Activated CD4-positive, alpha-beta T cell treated with anti-CD3 and anti-CD28 coated beads, Interleukin-2, amount 10 ng/mL, durations not matched to agents 7 days and 5 days (primary cell): ENCODE measurements at regions not wholly inside any gene's neighbourhood (a gene's known extent, or its start where the extent isn't known, plus 50 kb on each side); places are given as distances from the start of the nearest gene placed in this dataset.

Experiments
- CTCF ChIA-PET: fragments of 350-600 bp; sonication (Branson Sonifier 250); formaldehyde crosslinking; loops from one replicate; lab custom pipeline; 2021; ENCODE audit warnings: antibody characterized with exemption; lab: Charles Lee
- POLR2A ChIA-PET: fragments of 350-600 bp; sonication (Branson Sonifier 250); formaldehyde crosslinking; loops from one replicate; lab custom pipeline; 2021; ENCODE audit warnings: antibody characterized with exemption; lab: Charles Lee
- DNase-seq: peaks from one replicate; pipeline ENCODE4 v3.0.0-alpha.2; 2020
- H3K27ac Mint-ChIP-seq: one replicate; pipeline ENCODE4 v1.8.0; 2021; ENCODE audit warnings: mild to moderate bottlenecking, moderate library complexity, mixed read lengths
- H3K27me3 Mint-ChIP-seq: one replicate; pipeline ENCODE4 v1.8.0; 2021; ENCODE audit warnings: mixed read lengths
- H3K36me3 Mint-ChIP-seq: one replicate; pipeline ENCODE4 v1.8.0; 2021; ENCODE audit warnings: low read depth, mixed read lengths
- H3K4me1 Mint-ChIP-seq: one replicate; pipeline ENCODE4 v1.8.0; 2021; ENCODE audit warnings: mixed read lengths
- H3K4me3 Mint-ChIP-seq: one replicate; pipeline ENCODE4 v1.8.0; 2021; ENCODE audit warnings: mild to moderate bottlenecking, moderate library complexity, mixed read lengths
- H3K9me3 Mint-ChIP-seq: one replicate; pipeline ENCODE4 v1.8.0; 2021; ENCODE audit warnings: mixed read lengths

DNA sequence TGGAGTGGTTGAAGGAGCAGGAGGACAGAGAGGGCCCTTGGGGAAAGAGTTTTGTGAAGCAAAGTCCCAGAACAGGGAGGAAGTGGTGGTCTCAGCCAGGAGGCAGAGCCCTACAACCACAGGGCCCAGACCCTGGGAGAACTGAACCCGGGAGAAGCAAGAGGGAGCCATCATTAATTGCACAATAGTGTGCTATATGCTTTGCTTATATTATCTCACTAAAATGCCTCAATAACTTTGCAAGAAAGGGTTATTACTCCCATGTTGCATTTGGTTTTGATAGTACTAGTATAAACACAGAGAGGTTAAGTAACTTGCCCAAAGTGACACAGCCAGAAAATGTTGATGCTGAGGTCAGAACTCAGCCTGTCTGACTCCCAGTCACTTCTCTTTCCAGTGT is 124.3 kb downstream of the FOXD2 start:
- ChIA-PET POLR2A (no interaction called here), CTCF (no interaction called here)
- Mint-ChIP-seq H3K4me1 (peaks cover 7% of the 10 kb centered on the region), H3K9me3 (no peaks in the 10 kb centered on the region), H3K36me3 (no peaks in the 10 kb centered on the region), H3K27ac (no peak overlapping the region), H3K4me3 (no peak overlapping the region), H3K27me3 (peaks cover 21% of the 10 kb centered on the region)
- no peak for DNase-seq

DNA sequence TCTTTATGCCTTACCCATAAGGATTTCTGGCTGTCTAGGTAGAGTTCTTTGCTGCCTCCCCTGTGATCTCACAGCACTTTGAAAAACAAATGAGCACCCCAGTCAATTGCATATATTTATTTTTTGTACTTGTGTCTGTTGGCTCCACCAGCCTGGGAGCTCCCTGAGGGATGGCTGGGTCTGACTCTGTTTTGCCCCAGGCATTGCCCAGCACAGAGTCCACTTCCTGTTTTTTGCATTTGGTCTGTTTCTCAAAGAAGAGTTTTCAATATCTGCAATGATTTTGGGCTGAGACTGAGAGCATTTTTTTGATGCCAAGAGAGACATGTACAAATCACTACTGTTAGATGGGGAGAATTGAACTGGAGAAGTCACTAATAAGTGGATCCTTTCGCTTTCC is 125.0 kb downstream of the FOXD2 start:
- POLR2A ChIA-PET: no interaction called here
- CTCF ChIA-PET: no interaction called here

DNA sequence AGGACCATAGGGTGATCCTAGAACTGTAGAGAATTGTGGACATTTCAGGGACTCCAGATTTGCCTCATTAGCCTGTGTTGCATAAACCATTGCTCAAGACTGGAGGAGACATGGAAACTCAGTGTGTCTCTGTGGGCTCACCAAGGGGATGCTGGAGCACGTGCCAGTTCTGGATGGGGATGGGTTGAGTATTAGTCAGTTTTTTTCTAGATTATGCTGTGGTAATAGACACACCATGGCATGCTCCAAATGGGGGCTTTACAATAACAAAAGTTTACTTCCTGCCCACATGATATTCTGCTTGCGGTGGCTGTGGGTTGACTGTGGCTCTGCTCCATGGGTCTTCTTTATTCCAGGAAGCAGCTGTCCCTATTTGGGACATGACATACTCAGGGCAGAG is 125.4 kb downstream of the FOXD2 start:
- CTCF ChIA-PET: interaction anchor here (1.3 kb wide), 1 partner anchor 10 kb away, joined by 4 read pairs; no protein-coding TSS in a partner anchor
- Mint-ChIP-seq H3K36me3 (no peaks in the 10 kb centered on the region), H3K27ac (no peak overlapping the region), H3K4me1 (peaks cover 7% of the 10 kb centered on the region), H3K27me3 (peaks cover 22% of the 10 kb centered on the region), H3K4me3 (no peak overlapping the region), H3K9me3 (no peaks in the 10 kb centered on the region)
- DNase-seq: no peak
- POLR2A ChIA-PET: no interaction called here

More for the DNA sequence above, 125.0 kb downstream of the FOXD2 start:
- H3K27ac Mint-ChIP-seq: no peak overlapping the region
- H3K4me1 Mint-ChIP-seq: peaks cover 7% of the 10 kb centered on the region
- H3K36me3 Mint-ChIP-seq: no peaks in the 10 kb centered on the region
- no peak overlapping the region for H3K4me3 Mint-ChIP-seq
- H3K27me3 Mint-ChIP-seq: peaks cover 21% of the 10 kb centered on the region
- H3K9me3 Mint-ChIP-seq: no peaks in the 10 kb centered on the region
- no peak for DNase-seq

DNA sequence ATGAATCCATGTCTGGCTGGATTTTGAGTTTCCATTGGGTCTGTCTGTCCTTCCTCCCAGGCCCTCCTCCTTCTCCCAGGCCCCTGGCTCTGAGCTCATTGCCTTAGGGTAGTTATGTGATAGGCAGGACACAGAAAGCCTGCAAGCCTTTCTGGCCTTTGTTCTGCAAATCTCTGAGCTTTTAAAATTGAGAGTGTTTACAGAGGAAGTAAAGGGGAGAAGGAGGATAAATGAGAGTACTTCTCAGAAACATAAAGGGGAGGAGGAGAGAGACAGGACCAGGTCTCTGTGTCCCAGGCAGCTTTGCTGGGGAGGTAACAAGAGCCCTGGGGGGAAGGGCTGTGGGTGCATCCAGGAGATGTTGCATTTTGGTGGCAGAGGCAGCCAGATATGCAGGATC is 126.7 kb downstream of the FOXD2 start:
- CTCF ChIA-PET: interaction anchor here (1.3 kb wide), 1 partner anchor 8 kb away, joined by 4 read pairs; no protein-coding TSS in a partner anchor
- Mint-ChIP-seq H3K9me3 (no peaks in the 10 kb centered on the region), H3K4me3 (no peak overlapping the region), H3K4me1 (peaks cover 7% of the 10 kb centered on the region), H3K36me3 (no peaks in the 10 kb centered on the region), H3K27ac (no peak overlapping the region), H3K27me3 (peaks cover 23% of the 10 kb centered on the region)
- POLR2A ChIA-PET: no interaction called here
- DNase-seq: no peak

DNA sequence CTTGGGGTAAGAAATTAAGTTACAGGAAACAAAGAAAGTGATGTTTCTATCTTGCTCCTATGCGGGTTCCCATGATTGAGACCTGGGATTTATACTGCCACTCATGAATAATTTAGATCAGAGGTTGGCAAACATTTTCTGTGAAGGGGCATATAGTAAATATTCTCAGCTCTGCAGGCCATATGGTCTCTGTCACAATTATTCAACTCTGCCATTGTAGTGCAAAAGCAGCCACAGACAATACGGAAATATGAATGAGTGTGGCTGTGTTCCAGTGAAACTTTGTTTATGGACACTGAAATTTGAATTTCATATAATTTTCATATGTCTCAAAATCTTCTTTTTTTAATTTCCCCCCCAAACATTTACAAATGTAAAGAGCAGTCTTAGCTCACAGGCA is 127.2 kb downstream of the FOXD2 start:
- H3K4me3 Mint-ChIP-seq: no peak overlapping the region
- no peak overlapping the region for H3K27ac Mint-ChIP-seq
- no peaks in the 10 kb centered on the region for H3K9me3 Mint-ChIP-seq
- DNase-seq: no peak
- CTCF ChIA-PET: interaction anchor here (1.2 kb wide), 1 partner anchor 27 kb away, joined by 3 read pairs; no protein-coding TSS in a partner anchor
- peaks cover 25% of the 10 kb centered on the region for H3K27me3 Mint-ChIP-seq
- H3K36me3 Mint-ChIP-seq: no peaks in the 10 kb centered on the region
- POLR2A ChIA-PET: no interaction called here
- H3K4me1 Mint-ChIP-seq: peaks cover 9% of the 10 kb centered on the region

DNA sequence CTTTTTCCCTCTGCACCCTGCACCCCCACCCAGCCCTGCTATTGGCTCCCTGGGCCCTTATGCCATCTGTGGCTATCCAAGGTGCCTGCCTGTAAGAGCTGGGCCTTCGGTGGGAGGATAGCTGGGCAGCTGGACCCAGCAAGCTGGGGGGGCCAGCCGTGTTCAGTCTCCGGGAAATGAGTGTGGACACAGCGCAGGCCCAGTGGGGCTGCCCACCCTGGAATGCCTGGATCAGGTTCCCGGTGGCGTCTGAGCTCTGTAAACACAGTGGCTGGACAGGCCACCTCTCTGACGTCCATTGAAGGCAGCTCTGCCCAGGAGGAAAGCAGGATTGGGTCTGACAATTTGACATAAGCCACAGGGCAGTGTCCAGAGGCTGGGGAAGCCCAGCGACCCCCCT is 127.8 kb downstream of the FOXD2 start:
- CTCF ChIA-PET: interaction anchor here (1.2 kb wide), 1 partner anchor 27 kb away, joined by 3 read pairs; no protein-coding TSS in a partner anchor
- Mint-ChIP-seq H3K4me1 (peaks cover 11% of the 10 kb centered on the region), H3K27ac (no peak overlapping the region), H3K36me3 (no peaks in the 10 kb centered on the region), H3K9me3 (no peaks in the 10 kb centered on the region), H3K4me3 (no peak overlapping the region), H3K27me3 (peaks cover 25% of the 10 kb centered on the region)
- DNase-seq: no peak
- POLR2A ChIA-PET: no interaction called here

DNA sequence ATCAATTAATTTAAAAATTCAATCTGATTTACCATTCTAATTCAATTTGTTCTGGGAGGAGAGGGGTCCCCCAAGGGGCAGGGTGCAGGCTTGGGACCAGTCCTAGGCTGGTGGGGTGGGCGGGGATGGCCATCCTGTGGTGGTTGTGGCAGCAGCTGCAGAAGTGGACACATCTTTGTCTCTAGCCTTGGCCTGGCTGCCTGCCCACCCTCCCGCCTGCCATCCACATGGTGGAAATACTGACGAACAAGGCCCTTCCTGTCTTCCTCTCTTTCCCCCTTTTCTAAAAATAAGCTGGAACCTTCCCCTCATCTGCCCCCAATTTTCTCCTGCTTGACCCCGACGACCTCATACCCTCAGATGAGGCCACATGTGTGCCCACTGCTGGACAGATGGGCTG is 130.9 kb downstream of the FOXD2 start:
- POLR2A ChIA-PET: no interaction called here

DNA sequence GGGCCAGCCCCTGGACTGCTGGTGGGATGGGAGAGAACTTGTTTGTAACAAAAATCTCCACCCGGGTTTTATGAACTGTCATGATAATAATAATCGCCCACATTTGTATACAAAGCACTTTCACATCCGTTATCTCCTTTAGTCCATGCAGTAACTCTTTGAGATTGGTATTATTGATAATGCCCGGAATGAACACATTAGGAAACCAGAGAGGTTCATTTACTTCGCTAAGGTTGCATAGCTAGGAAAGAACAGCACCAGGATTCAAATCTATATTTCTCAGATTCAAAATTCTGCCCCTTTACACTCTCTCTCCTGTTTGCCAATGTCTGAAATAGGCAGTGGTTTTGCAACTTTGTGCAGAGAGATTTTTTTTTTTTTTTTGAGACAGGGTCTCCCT is 131.4 kb downstream of the FOXD2 start:
- H3K27ac Mint-ChIP-seq: no peak overlapping the region
- POLR2A ChIA-PET: no interaction called here
- peaks cover 5% of the 10 kb centered on the region for H3K4me1 Mint-ChIP-seq
- H3K9me3 Mint-ChIP-seq: no peaks in the 10 kb centered on the region
- no peak for DNase-seq
- H3K4me3 Mint-ChIP-seq: no peak overlapping the region
- no peaks in the 10 kb centered on the region for H3K36me3 Mint-ChIP-seq
- peaks cover 8% of the 10 kb centered on the region for H3K27me3 Mint-ChIP-seq
- CTCF ChIA-PET: no interaction called here

More for the DNA sequence above, 130.9 kb downstream of the FOXD2 start:
- DNase-seq: no peak
- Mint-ChIP-seq H3K27ac (no peak overlapping the region), H3K4me1 (peaks cover 5% of the 10 kb centered on the region), H3K27me3 (peaks cover 9% of the 10 kb centered on the region), H3K4me3 (no peak overlapping the region), H3K36me3 (no peaks in the 10 kb centered on the region), H3K9me3 (no peaks in the 10 kb centered on the region)
- CTCF ChIA-PET: no interaction called here

DNA sequence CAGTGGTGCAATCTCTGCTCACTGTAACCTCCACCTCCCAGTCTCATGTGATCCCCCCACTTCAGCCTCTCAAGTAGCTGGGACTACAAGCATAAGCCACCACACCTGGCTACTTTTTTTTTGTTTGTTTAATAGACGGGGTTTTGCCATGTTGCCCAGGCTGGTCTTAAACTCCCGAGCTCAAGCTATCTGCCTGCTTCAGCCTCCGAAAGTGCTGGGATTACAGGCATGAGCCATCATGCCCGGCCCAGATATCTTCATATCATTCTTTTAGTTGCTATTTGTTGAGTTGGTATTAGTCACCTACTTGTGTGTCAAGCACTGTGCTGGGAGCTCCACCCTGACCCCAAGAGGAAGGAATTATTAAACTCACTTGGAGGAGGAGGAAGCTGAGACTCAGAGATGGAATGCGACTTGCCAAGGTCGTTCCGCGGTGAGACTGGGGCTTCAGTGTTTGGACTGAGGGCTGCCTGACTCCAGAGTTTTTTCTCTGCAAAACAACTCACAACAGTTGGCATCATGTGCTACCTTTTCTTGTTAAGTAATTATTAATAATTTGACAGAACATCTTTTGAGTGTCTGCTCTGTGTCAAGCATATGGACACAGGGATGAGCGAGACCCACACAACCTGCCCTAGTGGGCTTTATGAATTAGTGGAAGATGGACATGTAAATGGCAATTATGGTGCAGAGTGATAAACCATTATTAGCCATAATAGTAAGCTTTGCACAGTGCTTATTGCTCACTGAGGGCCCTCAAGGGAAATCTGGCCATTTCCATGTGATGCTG is 132.0 kb downstream of the FOXD2 start:
- POLR2A ChIA-PET: no interaction called here
- CTCF ChIA-PET: no interaction called here
- no peaks in the 10 kb centered on the region for H3K9me3 Mint-ChIP-seq
- no peak overlapping the region for H3K4me3 Mint-ChIP-seq
- peaks cover 5% of the 10 kb centered on the region for H3K4me1 Mint-ChIP-seq
- H3K27ac Mint-ChIP-seq: no peak overlapping the region
- no peak for DNase-seq
- no peaks in the 10 kb centered on the region for H3K36me3 Mint-ChIP-seq
- peaks cover 7% of the 10 kb centered on the region for H3K27me3 Mint-ChIP-seq

DNA sequence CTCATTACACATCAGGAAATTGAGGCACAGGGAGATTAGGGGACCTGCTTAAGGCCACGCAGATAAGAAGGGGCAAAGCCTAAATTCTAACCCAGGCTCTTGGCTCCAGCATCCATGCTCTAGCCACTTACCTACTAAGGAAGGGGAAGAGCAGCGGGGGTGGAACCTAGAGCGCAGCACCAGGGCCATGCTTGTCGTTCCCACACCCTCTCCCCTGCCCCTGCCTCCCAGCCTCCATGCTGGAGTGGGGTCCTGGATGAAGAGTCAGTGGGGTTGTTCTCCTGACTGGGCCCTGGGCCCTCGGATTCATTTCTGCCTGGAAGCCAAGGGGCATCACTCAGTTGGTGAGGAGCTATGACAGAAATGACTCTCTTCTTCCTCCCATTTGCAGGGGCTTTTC is 133.3 kb downstream of the FOXD2 start:
- Mint-ChIP-seq H3K4me3 (no peak overlapping the region), H3K4me1 (peaks cover 5% of the 10 kb centered on the region), H3K27me3 (peaks cover 7% of the 10 kb centered on the region), H3K9me3 (no peaks in the 10 kb centered on the region), H3K27ac (no peak overlapping the region), H3K36me3 (no peaks in the 10 kb centered on the region)
- POLR2A ChIA-PET: no interaction called here
- CTCF ChIA-PET: interaction anchor here (0.5 kb wide), 1 partner anchor 1083 kb away, joined by 3 read pairs; no protein-coding TSS in a partner anchor
- no peak for DNase-seq

DNA sequence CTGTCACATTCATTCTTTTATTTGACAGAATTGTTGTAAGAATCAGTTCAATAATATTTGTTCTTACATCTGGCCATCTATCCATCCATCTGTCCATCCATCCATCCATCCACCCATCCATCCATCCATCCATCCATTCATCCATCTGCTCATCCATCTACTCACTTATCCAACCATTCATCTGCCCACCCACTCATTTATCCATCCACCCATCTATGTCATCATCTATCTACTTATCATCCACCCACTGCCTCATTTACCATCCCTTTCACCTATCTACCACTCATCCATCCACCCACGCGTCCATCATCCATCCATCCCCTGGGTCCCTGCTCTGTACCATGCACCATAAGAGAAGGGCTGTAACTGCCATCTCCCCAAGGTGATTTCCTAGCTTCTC is 134.1 kb downstream of the FOXD2 start:
- CTCF ChIA-PET: interaction anchor here (1.5 kb wide), 1 partner anchor 8 kb away, joined by 4 read pairs; no protein-coding TSS in a partner anchor
- H3K27me3 Mint-ChIP-seq: peaks cover 7% of the 10 kb centered on the region
- POLR2A ChIA-PET: no interaction called here
- no peak overlapping the region for H3K27ac Mint-ChIP-seq
- peaks cover 5% of the 10 kb centered on the region for H3K4me1 Mint-ChIP-seq
- DNase-seq: no peak
- no peaks in the 10 kb centered on the region for H3K9me3 Mint-ChIP-seq
- H3K4me3 Mint-ChIP-seq: no peak overlapping the region
- H3K36me3 Mint-ChIP-seq: no peaks in the 10 kb centered on the region

DNA sequence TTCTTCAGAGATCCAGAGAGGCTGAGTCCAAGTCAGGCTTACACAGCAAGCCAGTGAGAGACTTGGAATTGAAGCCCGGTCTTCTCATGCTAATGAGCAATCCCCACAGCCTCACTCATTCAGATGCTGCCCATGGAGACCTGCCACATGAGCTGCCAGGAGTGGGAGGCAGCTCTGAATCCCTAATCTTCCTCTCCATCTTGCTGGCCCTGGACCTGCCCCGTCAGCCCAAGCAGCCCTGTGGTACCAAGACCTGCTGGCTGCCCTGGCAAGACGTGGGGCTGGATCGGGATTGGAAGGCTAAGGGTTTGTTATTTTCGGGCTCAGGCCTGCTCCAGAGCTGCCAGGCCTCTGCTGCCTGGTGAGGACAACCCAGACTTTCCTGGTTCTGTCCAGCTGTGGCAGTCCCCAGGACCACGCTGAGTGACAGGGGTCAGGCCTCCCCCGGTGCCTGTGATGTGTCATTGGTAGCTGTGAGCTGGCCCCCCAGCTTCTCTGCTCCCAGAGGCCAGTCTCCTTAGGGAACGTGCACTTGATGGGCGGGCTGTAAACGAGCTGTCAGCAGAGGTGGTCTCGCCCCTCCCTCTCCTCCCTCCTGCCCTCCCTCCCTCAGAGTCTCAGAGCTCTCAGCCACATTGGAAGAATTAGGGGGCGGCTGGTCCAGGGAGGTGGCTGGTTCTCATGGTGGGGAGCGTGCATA is 135.0 kb downstream of the FOXD2 start:
- CTCF ChIA-PET: interaction anchor here (0.6 to 1.5 kb wide), 2 partner anchors 9 to 12 kb away, joined by 3 to 4 read pairs; no protein-coding TSS in a partner anchor
- H3K27me3 Mint-ChIP-seq: peaks cover 7% of the 10 kb centered on the region
- no peaks in the 10 kb centered on the region for H3K36me3 Mint-ChIP-seq
- no peaks in the 10 kb centered on the region for H3K9me3 Mint-ChIP-seq
- no peak overlapping the region for H3K27ac Mint-ChIP-seq
- no peak overlapping the region for H3K4me3 Mint-ChIP-seq
- POLR2A ChIA-PET: no interaction called here
- peaks cover 5% of the 10 kb centered on the region for H3K4me1 Mint-ChIP-seq
- DNase-seq: no peak
